ENCODE measurements at regions not wholly inside any gene's neighbourhood (a gene's known extent, or its start where the extent isn't known, plus 50 kb on each side); places are given as distances from the start of the nearest gene placed in this dataset.
"Not testable (repeated sequence)": the region's sequence is repeated elsewhere in the genome, so short reads cannot be mapped to it uniquely, and the experiment has no call there.

GRCh38 chr20:25867015-25867775 lies 170.5 kb upstream of the ZNF337 start:
- H3K36me3 Mint-ChIP-seq; DNase-seq; ATAC-seq; CTCF ChIA-PET; H3K27ac Mint-ChIP-seq; H3K9me3 Mint-ChIP-seq (ENCODE audit: low read depth); H3K4me3 Mint-ChIP-seq: not testable (repeated sequence)
- H3K4me1 Mint-ChIP-seq: peaks cover 30% of the 10 kb centered on the region
- H3K27me3 Mint-ChIP-seq: peaks cover 67% of the 10 kb centered on the region

- Mint-ChIP-seq H3K27me3 (peaks cover 73% of the 10 kb centered on the region), H3K9me3 (ENCODE audit: low read depth) (no peaks in the 10 kb centered on the region), H3K36me3 (no peaks in the 10 kb centered on the region), H3K4me3 (peak overlapping the region; percentile 37), H3K4me1 (peaks cover 38% of the 10 kb centered on the region), H3K27ac (no peak overlapping the region)
- CTCF ChIA-PET: no interaction called here
- ATAC-seq: peak; percentile 50
- DNase-seq: peak; percentile 74
These were observed 169.3 kb upstream of the ZNF337 start for GRCh38 chr20:25865715-25866656.

- H3K27ac Mint-ChIP-seq; H3K9me3 Mint-ChIP-seq (ENCODE audit: low read depth); CTCF ChIA-PET; H3K36me3 Mint-ChIP-seq; ATAC-seq; DNase-seq: not testable (repeated sequence)
- peaks cover 81% of the 10 kb centered on the region for H3K27me3 Mint-ChIP-seq
- peak overlapping the region; percentile 37 for H3K4me3 Mint-ChIP-seq
- peaks cover 42% of the 10 kb centered on the region for H3K4me1 Mint-ChIP-seq
These were observed 168.5 kb upstream of the ZNF337 start for GRCh38 chr20:25864963-25865714.

GRCh38 chr20:25864326-25864962 lies 167.8 kb upstream of the ZNF337 start:
- DNase-seq (no peak), ATAC-seq (no peak)
- Mint-ChIP-seq H3K4me3 (no peak overlapping the region), H3K36me3 (no peaks in the 10 kb centered on the region), H3K27ac (no peak overlapping the region), H3K9me3 (ENCODE audit: low read depth) (no peaks in the 10 kb centered on the region), H3K27me3 (peaks cover 88% of the 10 kb centered on the region), H3K4me1 (peaks cover 42% of the 10 kb centered on the region)
- CTCF ChIA-PET: no interaction called here

- no peaks in the 10 kb centered on the region for H3K9me3 Mint-ChIP-seq (ENCODE audit: low read depth)
- peaks cover 46% of the 10 kb centered on the region for H3K4me1 Mint-ChIP-seq
- H3K4me3 Mint-ChIP-seq: peak overlapping the region; percentile 39
- CTCF ChIA-PET: no interaction called here
- H3K36me3 Mint-ChIP-seq: no peaks in the 10 kb centered on the region
- DNase-seq: no peak
- ATAC-seq: no peak
- H3K27me3 Mint-ChIP-seq: peaks cover 89% of the 10 kb centered on the region
- H3K27ac Mint-ChIP-seq: no peak overlapping the region
These were observed 167.1 kb upstream of the ZNF337 start for GRCh38 chr20:25863536-25864325.

- ATAC-seq: peak; percentile 35
- CTCF ChIA-PET; H3K9me3 Mint-ChIP-seq (ENCODE audit: low read depth); H3K36me3 Mint-ChIP-seq; H3K27ac Mint-ChIP-seq: not testable (repeated sequence)
- Mint-ChIP-seq H3K4me1 (peaks cover 47% of the 10 kb centered on the region), H3K27me3 (peaks cover 89% of the 10 kb centered on the region), H3K4me3 (peak overlapping the region; percentile 48)
- peak; percentile 84 for DNase-seq
These were observed 166.4 kb upstream of the ZNF337 start for GRCh38 chr20:25862967-25863530.

GRCh38 chr20:25860531-25861150 lies 164.0 kb upstream of the ZNF337 start:
- peak overlapping the region; percentile 16 for H3K27ac Mint-ChIP-seq
- CTCF ChIA-PET: no interaction called here
- no peaks in the 10 kb centered on the region for H3K9me3 Mint-ChIP-seq (ENCODE audit: low read depth)
- H3K4me3 Mint-ChIP-seq: peak overlapping the region; percentile 18
- DNase-seq (no peak), ATAC-seq (no peak)
- peaks cover 81% of the 10 kb centered on the region for H3K27me3 Mint-ChIP-seq
- H3K4me1 Mint-ChIP-seq: peaks cover 43% of the 10 kb centered on the region
- H3K36me3 Mint-ChIP-seq: no peaks in the 10 kb centered on the region

GRCh38 chr20:25859649-25860530 lies 163.2 kb upstream of the ZNF337 start:
- Mint-ChIP-seq H3K27ac (no peak overlapping the region), H3K36me3 (no peaks in the 10 kb centered on the region), H3K9me3 (ENCODE audit: low read depth) (no peaks in the 10 kb centered on the region), H3K4me3 (no peak overlapping the region), H3K4me1 (peaks cover 37% of the 10 kb centered on the region), H3K27me3 (peaks cover 74% of the 10 kb centered on the region)
- DNase-seq (peak; percentile 70), ATAC-seq (no peak)
- CTCF ChIA-PET: no interaction called here

- H3K9me3 Mint-ChIP-seq (ENCODE audit: low read depth): no peaks in the 10 kb centered on the region
- H3K27me3 Mint-ChIP-seq: peaks cover 71% of the 10 kb centered on the region
- ATAC-seq (no peak), DNase-seq (peak; percentile 25)
- H3K27ac Mint-ChIP-seq: no peak overlapping the region
- no peak overlapping the region for H3K4me3 Mint-ChIP-seq
- no peaks in the 10 kb centered on the region for H3K36me3 Mint-ChIP-seq
- CTCF ChIA-PET: no interaction called here
- H3K4me1 Mint-ChIP-seq: peaks cover 37% of the 10 kb centered on the region
These were observed 162.1 kb upstream of the ZNF337 start for GRCh38 chr20:25858495-25859425.

GRCh38 chr20:25857091-25857788 lies 160.6 kb upstream of the ZNF337 start:
- H3K27ac Mint-ChIP-seq; DNase-seq; H3K4me3 Mint-ChIP-seq; H3K36me3 Mint-ChIP-seq; CTCF ChIA-PET; ATAC-seq; H3K9me3 Mint-ChIP-seq (ENCODE audit: low read depth): not testable (repeated sequence)
- Mint-ChIP-seq H3K4me1 (peaks cover 32% of the 10 kb centered on the region), H3K27me3 (peaks cover 67% of the 10 kb centered on the region)

Data from activated CD8-positive, alpha-beta memory T cell treated with anti-CD3 and anti-CD28 coated beads, Interleukin-2, amount 10 ng/mL, durations not matched to agents 7 days and 5 days (primary cell).